HCT116 (cell line): ENCODE measurements at regions not wholly inside any gene's neighbourhood (a gene's known extent, or its start where the extent isn't known, plus 50 kb on each side); places are given as distances from the start of the nearest gene placed in this dataset.

Experiments
- CTCF ChIP-seq, 3 experiments: fragments of 200-600 bp in 1 of 3; sonication (generic) in 1 of 3; IDR thresholded peaks in 2 of 3; conservative IDR thresholded peaks in 1 of 3; 2 replicates each; pipeline ENCODE4 v1.5.1; 2012 to 2017; ENCODE audit warnings: low read depth in 2 of 3, low read length in 2 of 3, antibody characterized with exemption in 1 of 3, borderline replicate concordance in 1 of 3, control low read depth in 1 of 3, mild to moderate bottlenecking in 1 of 3, mixed read lengths in 1 of 3, mixed run types in 1 of 3, moderate library complexity in 1 of 3; ENCODE audit not compliant: insufficient read depth in 1 of 3
- ELF1 ChIP-seq: IDR thresholded peaks from 2 replicates; pipeline ENCODE4 v1.6.1; 2012; ENCODE audit warnings: low read depth, borderline replicate concordance
- POLR2AphosphoS5 ChIP-seq: IDR thresholded peaks from 2 replicates; pipeline ENCODE4 v1.6.1; 2011; ENCODE audit warnings: mild to moderate bottlenecking, low read depth, low read length, moderate library complexity
- RAD21 ChIP-seq: IDR thresholded peaks from 2 replicates; pipeline ENCODE4 v1.6.1; 2012; ENCODE audit warnings: low read depth, mild to moderate bottlenecking

GRCh38 chr9:739362-739761 is 102.1 kb upstream of the DMRT1 start:
- TF ChIP-seq CTCF (IDR thresholded peaks at IDR 0.05 in 2 of 3, conservative IDR thresholded peaks at IDR 0.05 in 1 of 3; ENCODE audit: borderline replicate concordance in 1 of 3, insufficient read depth in 1 of 3, low read depth in 2 of 3, low read length in 2 of 3) (no peak), POLR2AphosphoS5 (no peak), RAD21 (no peak), ELF1 (no peak)
